ENCODE measurements at regions not wholly inside any gene's neighbourhood (a gene's known extent, or its start where the extent isn't known, plus 50 kb on each side); places are given as distances from the start of the nearest gene placed in this dataset.

- TF ChIP-seq CTCF (IDR thresholded peaks at IDR 0.05; ENCODE audit: low read depth, low read length) (no peak), POLR2A (IDR thresholded peaks at IDR 0.05; ENCODE audit: extremely low read depth, insufficient read length) (no peak), MAX (IDR thresholded peaks at IDR 0.05; ENCODE audit: low read depth, low read length) (no peak)
Observed at GRCh38 chr5:166637295-166637694, 1654.2 kb upstream of the WWC1 start.

Measured in NB4 (cell line).